DMS53 treated with DMSO at 0.1 percent for 48 hours (cell line): ENCODE measurements at regions not wholly inside any gene's neighbourhood (a gene's known extent, or its start where the extent isn't known, plus 50 kb on each side); places are given as distances from the start of the nearest gene placed in this dataset.

Experiments
- DNase-seq: peaks from one replicate; lab custom pipeline; 2025; ENCODE audit not compliant: unreplicated experiment; lab: John Stamatoyannopoulos, UW

DNA sequence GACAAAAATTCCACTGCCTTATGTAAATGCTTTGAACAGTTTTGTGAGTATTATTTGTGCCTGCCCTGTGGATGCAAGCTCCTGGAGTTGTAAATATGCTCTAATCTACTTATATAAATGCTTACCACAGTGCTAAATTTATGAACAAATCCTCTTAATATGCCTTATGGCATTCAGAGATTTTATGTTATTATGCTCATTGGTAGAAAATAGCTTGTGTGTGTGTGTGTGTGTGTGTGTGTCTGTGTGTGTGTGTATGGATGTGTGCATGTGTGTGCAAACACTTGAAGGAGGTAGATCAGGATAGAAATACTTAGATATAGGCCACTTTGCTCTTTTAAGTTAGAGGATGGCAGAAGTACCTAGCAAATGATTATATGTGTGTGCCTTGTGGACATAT is 253.9 kb downstream of the TAF11L14 start:
- DNase-seq, result no peak

DNA sequence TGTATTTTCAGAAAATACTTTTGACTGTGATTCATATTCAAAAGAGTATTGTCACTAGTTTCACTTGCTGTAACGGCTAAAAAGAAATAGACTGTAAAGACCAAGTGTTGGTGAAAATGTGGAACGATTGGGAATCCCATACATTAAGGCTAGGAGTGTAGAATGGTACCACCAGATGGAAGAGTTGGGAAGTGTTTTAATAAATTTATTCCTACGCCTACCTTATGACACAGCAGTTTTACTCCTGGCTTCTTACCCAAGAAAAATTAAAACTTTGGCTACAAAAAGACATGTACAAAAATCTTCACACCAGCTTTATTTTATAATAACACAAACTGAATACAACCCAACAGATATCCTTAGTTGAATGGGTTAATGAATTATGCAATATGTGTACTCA is 256.2 kb downstream of the TAF11L14 start:
- no peak for DNase-seq

DNA sequence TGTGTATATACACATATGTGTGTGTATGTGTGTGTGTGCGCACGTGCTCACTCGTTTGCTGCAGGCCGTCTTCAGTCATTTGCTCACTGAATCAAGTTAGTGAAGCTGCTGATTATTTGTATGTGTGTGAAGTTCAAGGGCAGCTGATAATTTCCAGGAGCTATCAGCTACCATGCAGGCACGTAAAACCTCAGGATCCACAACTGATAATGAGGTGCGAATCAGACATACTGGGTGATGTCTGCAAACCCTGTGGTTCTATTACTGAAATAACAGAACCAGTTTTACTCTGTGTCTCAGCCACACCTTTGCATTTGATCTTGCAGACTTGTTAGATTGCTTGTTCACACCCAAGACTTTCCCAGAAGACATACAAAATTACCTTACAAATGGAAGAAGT is 257.6 kb downstream of the TAF11L14 start:
- no peak for DNase-seq

DNA sequence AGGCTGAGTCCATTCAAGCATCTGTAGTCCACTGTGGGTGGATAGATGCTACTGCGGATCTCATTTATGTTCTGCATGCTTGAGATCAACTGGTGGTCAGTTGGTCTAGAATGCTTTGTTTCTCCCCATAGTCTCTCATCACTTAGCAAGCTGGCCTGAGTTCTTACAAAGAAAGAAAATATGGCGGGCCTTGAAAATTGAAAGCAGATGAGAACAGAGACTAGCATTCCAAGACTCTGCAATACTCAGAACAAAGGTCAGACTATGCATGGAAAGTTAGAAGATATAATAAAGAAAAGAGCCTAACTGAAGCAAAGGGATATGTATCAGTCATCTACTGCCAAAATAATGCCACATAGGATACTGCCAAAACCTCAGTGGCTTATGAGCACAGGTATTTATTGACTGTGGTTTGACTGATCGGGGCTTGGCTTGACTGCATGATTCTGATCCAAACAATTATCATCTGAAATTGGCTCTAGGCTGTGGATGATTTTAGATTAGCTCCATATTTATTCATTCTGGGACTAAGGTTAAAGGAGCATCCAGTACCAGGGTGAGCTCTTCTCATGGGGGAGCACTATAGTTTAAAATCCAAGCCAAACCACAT is 258.9 kb downstream of the TAF11L14 start:
- no peak for DNase-seq

DNA sequence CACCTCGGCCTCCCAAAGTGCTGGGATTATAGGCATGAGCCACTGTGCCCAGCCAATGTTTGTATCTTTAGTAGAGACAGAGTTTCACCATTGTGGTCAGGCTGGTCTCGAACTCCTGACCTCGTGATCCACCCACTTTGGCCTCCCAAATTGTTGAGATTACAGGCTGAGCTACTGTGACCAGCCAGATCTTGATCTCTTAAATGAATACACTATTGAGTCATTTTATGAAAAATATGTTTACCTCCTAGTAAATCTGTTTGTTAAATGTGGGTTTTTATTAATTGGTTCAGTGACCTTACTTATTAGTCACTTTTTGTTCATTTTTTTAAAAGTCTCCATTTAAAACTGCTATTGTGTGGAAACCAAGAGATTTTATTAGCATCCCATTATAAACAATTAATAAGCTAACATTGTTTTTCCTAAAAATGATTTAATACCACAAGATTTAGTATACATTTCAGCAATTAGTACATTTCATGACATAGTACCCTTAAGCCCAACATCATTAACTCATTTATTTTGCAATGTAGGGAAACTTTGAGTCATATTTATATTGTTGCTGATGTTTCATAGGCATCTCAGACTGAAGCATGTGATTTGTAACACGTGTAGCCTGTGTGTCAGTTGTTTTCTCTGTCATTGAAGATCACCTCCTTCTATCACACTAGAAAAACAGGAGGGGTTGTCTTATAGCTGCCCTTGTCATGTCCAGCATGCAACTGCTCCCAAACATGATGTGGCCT is 261.2 kb downstream of the TAF11L14 start:
- DNase-seq, result no peak

DNA sequence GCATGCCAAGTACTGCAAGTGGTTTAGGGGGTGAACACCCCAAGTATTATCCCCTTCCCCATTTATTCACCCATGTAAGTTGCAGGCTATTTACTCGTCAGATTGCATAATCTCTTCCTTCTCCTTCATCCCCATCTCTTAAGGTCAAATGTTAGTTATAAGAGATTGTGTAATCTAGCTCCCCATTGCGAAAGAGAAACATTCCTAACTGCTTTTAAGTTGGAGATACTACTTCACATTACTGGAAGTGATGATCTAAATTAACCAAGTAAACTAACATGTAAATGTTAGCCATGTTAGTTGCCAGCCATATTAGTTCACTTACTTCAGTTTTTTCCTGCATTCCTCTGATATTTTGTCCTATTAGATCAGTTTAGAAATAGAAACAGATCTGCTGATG is 262.3 kb downstream of the TAF11L14 start:
- no peak for DNase-seq

DNA sequence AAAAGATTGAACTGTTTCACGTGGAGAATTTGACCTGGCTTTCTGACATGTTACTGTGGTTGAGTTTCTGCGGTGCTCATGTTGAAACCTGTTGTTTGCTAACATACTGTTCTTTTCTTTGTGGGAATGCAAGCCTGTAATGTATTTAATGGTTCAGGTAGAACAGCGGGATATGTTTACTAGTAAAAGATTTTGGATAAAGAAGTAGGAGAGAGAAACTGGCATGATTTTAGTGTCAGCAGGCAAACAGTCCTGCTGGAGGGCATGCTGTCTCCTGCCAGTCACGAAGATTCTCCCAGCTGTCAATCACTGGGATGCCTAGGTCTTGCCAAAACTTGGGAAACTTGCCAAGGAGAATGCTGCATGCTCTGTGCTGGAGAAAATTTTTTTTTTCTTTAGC is 263.5 kb downstream of the TAF11L14 start:
- no peak for DNase-seq

DNA sequence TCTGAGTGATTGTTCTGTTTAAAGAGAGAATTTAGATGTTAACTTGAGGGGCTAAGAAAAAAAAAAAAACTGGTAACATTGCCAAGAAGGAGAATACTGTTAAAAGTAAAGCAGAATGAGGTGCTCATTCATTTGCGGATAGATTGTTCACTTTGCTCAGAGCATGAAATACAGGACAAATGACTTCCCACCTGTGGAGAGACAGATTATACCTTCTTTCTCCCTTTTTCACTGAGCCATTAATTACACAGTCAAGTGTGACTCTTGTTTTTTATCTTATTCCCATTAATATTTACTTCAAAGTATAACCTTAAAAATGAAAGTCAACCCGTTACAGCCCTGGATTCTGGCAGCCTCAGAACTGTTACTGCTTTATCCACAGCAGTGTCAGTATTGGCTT is 264.5 kb downstream of the TAF11L14 start:
- no peak for DNase-seq

DNA sequence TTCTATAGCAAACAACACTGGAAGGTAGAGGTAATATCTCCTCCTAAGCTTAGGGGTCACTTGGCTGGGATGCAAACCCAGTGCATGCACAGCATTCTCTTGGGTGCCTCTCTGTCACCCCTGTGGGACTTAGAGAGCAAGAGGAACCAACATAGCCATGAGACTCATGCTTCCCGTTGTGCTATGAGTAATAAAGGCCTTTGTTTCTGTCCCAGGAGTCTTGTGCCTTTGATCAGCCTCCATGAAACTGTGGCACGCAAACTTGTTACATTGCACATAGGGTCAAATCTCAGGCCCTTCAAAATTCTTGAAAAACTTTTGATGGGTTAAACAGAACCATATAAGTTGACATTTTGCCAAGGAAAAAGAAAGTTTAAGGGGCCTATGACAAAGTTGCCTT is 272.8 kb downstream of the TAF11L14 start:
- no peak for DNase-seq

DNA sequence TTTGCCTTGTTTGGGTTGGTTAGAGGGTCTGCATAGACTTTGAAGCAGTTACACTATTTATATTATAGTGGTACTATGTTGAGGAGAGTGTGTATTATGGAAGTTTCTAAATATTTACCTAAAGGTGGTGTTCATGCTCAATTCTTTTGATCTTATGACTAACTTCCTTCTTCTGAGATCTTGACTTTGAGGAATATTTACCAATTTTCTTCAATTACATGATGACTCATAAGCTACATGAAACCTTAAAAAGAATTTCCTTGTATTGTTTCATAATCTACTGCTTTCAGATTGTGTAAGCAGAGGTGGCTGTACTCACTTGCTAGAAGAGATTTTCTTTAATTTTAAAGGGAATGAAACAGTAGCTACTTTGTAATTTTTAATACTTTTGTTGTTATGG is 276.1 kb downstream of the TAF11L14 start:
- DNase-seq, result peak; percentile 81

DNA sequence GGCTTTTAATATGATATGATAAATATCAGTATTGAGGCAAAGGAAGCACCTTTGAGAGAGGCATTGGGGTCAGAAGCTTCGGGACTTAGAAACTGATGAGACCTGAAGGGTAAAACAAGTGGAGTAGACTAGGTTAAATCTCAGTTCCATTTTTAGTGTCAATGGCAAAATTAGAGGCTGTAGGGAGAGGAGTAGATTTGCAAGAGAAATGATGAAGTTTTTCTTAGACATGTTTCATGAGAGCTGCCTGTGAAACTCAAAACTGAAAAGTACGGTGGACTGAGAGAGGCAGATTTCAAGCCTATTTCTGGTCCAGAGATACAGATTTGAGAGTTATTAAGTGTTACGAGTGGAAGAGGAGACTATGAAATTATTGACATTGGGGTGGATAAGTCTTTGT is 278.5 kb downstream of the TAF11L14 start:
- no peak for DNase-seq

DNA sequence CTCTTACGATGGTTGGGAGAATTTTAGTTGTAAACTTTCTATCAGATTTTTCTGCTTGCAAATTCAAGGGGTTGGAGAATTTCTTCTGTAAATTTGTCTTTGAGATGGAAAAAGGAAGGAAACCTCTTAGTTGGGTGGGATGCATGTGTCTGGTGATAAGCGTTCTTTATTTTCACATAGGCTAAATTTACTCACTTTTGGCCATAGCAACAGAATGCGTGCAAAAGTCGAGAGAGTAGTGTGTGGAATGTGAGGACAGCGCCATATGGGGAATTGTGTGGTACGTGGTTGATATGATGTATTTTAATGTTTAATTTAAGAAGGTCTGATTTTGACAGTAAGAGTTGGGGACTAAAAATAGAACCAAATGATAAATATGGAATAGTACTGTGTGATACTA is 282.2 kb downstream of the TAF11L14 start:
- DNase-seq, result no peak

DNA sequence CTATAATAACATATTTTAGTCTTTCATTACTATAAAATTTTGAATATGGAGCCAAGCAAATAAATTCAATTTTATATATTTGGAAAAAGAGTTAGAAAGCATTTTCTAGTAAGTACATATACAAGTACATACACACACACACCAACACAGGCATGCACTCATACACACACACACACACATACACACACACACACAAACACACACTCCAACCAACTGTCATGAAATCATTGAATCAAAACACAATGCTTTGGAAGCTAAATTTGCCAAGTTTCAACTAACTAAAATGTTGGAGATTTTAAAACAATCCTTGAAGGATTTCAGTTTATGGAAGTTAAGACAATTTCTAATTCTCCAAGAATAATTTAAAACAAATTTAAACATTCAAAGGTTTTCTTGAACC is 283.2 kb downstream of the TAF11L14 start:
- no peak for DNase-seq

DNA sequence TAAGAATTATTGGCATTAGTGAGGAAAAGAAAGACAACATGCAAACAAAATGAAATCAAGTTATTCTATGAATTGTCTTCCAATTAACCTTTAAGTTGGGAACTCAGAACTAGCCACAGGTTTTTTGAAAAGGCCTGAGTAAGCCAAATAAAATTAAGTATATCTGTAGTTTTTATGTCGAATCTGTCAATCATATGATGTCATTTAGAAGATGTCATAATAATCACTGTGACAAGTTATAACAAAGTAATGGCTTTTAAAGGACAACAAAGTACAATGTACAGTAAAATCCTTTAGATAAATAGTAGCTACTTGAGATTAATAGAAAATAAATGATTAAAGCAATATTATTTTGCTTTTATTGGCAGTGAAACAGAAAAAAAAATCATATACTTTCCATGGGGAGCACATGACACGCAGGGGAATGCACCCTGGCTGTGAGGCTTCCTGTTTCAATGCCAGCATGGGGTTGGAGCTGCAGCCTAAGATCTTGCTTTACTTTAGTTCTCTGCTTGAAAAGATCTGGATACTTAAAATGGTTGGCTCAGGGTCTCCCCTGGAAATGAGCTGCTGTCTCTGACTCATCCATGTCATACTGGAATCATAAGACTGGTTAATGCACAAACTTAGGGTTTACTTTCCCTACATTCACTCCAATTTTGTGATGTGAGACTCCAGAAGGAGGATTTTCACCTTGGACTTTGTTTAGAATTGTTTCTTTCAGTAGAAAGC is 284.3 kb downstream of the TAF11L14 start:
- no peak for DNase-seq

DNA sequence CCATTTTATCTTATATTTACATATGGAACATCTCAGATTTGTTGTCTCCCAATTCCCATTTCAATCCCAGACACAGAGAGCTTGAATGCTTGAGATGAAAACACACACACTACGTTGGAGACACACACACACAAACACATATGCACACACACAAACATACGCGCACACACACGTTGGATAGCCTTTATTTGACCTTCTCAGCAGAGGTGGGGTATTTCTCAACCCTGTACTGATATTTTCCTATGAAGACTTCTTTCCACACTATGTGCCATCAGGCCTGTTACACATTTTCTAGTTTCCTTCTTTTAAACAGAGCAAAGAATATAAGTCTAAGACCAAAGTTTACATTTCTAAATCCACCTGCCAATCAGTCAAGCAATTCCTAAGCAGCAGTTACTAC is 291.0 kb downstream of the TAF11L14 start:
- no peak for DNase-seq

DNA sequence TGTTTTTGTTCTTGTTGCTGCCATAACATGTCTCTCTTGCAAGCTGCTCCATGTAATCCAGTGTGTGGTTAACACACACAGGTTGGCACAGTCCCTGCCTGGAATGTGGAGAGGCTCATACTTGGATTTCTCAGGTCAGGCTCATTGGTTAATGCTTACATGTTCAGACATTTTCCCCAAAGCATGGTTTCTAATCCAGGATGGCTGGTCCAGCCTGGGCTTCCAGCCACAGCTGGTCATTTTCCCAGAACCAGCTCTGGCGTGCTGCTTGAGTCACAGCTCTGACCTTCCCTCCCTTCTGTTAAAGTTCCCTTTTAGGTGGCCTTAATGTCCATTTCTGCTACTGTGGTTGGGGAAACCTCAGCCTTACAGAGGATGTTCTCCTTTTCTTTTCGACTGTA is 294.3 kb downstream of the TAF11L14 start:
- no peak for DNase-seq

DNA sequence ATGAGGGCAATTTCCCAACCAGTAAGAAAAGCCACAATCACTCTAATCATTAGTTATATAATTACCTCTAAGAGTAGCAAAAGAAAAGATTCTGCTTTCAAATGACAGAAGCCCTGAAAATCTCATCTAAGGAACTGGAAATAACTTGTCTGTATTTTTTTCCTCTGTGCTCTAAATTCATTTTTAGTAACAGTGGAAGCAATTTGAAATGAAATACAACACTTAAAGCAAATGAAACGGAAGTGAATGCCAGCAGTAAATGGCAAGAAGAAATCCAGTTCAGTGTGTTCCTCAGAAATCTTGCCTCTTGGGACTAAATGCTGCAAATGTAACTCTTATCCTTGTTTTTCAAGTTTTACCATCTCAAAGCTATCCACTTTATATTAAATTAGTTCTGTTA is 294.9 kb downstream of the TAF11L14 start:
- no peak for DNase-seq

DNA sequence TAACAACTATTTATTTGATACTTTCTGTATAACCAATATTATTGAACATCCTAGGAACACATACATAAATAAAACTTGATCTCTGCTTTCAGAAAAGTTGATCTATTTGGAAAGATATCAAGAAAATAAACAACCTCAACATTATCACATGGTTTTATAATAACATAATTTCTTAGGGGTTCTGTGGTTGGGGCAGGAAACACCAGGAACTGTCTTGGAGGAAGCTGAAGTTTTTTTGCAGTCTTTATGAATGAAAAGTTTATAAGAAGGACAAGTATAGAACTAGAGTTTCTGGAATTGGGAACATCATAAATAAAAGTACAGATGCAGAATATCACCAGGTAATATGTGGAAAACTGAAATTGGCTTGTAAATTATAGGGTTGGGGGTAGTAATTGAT is 296.1 kb downstream of the TAF11L14 start:
- DNase-seq, result no peak

DNA sequence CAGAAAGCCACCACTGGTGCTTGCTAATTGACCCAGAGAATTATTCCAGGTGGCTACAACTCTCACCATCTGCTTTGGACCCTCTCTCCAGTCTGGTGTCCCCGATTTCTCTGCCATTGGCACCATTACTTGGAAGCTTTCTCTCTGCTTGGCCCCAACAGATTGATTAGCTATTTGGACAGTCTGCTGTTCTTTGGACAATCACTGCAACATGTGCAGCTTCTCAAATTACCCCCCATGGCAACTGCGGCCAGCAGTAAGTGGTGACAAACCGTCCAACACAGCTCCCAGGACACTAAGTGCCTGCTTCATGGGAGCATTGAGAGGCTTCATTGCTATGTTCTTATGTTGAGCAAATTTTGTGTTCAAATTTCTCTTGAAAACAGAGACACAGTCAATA is 309.8 kb downstream of the TAF11L14 start:
- no peak for DNase-seq

DNA sequence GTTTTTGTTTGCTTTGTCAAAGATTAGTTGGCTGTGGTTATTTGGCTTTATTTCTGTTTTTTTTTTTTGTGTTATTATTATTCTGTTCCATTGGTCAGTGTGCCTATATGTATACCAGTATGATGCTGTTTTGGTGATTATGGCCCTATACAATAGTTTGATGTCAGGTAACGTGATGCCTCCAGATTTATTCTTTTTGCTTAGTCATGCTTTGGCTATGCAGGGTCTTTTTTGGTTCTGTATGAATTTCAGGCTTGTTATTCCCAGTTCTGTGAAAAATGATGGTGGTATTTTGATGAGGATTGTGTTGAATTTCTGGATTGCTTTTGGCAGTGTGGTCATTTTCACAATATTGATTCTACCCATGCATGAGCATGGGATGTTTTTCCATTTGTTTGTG is 312.8 kb downstream of the TAF11L14 start:
- no peak for DNase-seq

DNA sequence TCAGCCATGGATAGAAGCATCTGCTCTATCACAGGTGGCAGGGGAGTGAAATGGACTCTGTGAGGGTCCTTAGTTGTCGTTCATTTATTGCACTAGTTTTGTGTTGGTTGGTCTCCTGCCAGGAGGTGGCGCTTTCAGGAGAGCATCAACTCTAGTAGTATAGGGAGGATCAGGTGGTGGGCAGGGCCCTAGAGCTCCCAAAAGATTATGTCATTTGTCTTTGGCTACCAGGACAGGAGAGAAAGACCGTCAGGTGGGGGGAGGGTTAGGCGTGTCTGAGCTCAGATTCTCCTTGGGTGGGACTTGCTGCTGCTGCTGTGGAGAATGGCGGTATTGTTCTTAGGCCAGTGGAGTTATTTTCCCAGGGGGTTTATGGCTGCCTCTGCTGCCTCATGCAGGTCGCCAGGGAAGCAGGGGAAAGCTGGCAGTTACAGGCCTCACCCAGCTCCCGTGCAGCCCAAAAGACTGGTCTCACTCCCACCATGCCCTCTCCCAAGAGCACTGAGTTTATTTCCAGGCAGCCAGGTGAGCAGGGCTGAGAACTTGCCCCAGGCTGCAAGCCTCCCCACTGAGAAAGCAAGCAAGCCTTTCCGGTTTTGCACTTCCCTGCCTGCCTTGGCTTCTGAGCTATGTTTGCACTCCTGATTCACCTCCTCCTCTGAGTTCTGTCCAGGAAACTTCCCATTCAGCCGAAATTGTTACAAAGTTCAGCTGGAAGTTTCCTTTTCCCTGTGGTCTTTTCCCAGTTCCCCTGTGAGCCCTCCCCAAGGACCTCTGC is 317.3 kb downstream of the TAF11L14 start:
- no peak for DNase-seq

DNA sequence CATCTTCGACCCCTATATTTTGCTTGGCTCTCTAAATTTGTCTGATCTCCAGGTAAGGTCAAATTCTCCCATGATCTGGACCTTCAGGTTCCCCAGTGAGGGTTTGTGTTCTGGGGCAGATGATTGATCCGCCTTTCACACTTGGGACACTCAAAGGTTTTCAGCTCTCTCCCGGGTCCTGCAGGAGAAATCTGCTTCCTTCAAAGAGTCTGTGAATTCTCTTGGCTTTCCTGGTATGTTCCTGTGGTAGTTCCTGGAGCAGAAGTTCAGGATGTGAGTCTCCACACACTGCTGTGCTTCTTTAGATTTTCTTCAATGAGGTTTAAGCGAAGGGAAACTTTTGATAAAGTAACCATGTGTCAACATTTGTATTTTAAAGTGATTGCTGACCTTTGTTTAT is 318.0 kb downstream of the TAF11L14 start:
- no peak for DNase-seq
